ENCODE measurements at regions not wholly inside any gene's neighbourhood (a gene's known extent, or its start where the extent isn't known, plus 50 kb on each side); places are given as distances from the start of the nearest gene placed in this dataset.

DNA sequence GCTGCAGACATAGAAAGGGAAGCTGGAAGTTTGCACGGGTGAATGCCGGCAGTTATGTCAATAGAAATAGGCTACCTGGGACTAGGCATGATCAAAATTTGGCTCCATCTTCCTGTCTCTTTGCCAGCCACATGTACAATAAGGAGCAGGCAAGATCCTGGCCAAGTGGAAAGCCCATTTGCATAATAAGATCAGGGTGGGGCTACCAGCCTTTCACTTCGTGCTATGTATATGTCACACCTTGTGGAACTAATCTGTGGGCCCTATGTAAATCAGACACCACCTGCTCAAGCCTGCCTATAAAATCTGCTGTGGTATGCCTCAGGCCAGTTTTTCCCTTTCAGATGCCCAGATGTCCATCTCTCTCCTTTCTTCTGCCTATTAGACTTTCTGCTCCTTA, 79.3 kb upstream of the DRD2 start:
- DNase-seq (ENCODE audit: low read depth): peak; percentile 19

DNA sequence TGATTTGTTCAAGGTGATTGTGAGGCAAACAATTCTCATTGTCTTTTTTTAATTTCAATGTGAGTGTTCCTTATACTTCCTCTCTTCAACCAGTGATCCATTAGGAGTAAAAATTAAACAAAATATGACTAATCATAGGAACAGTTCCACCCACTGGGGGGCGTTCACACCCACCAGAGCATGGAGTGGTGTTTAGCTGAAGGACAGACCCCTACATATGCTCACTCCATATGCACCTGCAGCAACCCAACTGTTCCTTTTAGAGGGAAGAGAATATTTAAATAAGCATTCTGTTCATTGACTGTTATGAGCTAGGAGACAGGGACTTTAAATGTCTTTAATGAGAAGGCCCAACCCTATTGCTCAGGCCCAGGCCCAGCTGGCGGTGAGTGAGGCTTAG, 78.7 kb upstream of the DRD2 start:
- peak; percentile 18 for DNase-seq (ENCODE audit: low read depth)

DNA sequence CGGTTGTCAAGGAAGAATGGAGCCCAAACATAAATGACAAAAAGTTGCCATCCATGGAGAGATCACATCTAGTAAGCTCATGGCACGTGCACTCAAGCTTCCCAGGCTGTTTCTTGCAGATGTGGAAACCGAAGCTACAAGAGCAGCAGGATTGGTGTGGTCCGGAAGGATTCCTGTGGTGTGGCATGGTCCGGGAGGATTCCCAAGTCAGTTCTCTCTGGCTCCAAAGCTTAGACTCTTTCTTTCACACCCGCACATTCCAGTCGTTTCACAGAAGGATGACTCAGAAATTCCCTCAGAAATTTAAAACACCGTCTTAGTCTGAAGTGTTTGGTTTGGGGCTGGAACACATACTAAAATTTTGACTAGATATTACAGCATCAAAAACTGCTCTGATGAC, 78.0 kb upstream of the DRD2 start:
- DNase-seq (ENCODE audit: low read depth): peak; percentile 94

DNA sequence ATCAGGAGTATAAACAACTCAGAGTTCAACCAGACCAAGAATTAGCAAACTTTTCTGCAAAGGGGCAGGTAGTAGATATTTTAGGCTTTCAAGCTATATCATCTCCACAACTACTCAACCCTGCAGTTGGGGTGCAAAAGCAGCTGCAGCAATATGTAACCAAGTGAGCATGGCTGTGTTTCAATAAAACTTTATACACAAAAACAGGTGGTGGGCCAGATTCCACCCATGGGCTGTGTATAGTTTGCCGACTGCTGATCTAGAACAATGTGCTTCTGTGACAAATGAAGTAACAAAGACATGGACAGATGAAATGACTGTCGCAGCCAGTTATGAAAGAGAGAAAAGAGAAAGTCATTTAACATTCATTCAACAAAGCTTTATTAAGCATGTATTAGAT, 77.1 kb upstream of the DRD2 start:
- DNase-seq (ENCODE audit: low read depth): no peak

DNA sequence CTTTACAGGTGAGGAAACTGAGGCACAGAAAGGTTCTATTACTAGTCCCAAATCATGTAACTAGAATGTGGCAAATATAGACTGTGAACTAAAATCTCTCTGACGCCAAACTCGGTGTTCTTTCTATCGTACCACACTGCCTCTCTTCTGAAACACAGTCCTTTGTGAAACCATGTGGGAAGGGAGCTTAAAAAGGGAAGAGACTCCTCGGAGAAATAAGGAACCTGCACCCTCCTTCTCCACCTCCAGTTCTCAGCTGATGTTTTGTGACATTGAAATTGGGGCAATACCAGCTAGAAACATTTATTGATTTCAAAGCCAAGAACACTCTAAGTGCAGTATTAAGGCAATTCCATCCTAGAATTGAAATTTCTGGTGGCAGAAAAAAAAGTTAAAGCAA, 76.4 kb upstream of the DRD2 start:
- DNase-seq (ENCODE audit: low read depth): no peak

DNA sequence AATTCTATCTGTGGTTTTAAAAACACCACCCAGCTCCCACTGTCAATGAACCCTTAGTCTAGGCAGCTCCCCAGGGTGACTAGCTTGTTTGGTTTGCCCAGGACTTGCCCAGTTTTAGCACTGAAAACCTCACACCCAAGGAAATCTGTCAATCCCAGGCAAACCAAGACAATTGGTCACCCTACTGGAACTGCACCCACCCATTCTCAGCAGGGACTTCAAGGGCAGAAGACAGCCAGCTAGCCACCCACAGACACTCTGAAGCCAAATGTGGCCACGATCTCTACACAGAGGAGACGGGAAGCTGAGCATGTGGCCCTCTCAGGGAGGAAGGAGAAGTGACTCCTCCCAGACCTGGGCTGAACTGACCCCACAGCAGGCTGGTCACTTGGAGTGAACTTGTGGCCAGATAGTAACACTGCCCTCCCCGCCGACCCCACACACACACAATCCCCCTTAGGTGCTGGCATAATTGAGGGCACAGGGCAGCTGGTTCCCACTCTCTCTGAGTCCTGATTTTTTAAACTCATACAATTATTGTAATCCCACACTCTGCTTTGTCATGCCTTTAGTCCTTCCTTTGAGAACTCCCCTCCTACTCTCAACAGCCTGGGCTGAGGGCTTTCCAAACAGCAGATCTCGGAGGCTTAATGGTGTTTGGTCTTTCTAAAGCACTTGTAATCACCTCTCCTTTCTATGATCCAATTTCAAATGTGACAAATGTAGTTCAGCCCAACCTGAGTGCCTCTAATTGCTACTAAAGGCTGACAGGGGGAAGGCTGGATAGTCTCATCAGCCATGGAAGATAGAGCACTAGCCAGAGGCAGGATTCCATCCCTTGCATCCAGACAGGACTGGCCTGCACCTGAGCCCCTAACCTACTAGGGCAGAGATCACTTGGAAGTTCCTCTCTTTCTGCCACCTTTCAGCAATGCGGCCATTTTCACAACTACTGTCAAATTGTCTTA, 74.7 kb upstream of the DRD2 start:
- peak; percentile 11 for DNase-seq (ENCODE audit: low read depth)

DNA sequence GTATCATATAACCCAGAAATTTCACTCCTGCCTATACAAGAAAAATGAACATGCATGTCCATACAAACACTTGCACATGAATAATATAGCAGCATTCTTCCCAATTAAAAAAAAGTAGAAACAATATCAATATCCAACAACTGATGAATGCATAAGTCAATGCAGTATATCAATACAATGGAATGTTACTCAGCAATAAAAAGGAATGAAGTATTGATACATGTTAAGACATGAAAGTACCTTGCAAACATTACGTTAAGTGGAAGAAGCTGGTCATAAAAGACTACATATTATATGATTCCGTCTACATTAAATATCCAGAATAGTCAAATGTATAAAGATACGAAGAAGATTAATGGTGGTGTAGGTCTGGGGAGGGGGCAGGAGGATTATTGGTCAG, 73.9 kb upstream of the DRD2 start:
- no peak for DNase-seq (ENCODE audit: low read depth)

DNA sequence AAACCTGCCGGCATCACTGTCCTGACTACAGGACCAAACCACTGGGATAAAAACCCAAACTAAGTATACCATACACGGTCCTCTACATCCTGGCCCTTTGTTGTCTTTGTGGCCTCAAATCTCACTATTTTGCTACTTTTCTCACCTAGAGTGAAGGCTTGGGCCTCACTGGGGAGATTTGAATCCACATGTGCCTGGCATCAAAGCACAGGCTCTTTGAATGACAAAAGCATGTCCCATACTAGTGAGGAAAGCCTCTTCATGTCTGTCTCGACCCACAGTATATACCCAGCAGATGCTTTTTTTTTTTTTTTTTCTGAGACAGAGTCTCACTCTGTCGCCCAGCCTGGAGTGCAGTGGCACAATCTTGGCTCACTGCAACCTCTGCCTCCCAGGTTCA, 72.5 kb upstream of the DRD2 start:
- no peak for DNase-seq (ENCODE audit: low read depth)

DNA sequence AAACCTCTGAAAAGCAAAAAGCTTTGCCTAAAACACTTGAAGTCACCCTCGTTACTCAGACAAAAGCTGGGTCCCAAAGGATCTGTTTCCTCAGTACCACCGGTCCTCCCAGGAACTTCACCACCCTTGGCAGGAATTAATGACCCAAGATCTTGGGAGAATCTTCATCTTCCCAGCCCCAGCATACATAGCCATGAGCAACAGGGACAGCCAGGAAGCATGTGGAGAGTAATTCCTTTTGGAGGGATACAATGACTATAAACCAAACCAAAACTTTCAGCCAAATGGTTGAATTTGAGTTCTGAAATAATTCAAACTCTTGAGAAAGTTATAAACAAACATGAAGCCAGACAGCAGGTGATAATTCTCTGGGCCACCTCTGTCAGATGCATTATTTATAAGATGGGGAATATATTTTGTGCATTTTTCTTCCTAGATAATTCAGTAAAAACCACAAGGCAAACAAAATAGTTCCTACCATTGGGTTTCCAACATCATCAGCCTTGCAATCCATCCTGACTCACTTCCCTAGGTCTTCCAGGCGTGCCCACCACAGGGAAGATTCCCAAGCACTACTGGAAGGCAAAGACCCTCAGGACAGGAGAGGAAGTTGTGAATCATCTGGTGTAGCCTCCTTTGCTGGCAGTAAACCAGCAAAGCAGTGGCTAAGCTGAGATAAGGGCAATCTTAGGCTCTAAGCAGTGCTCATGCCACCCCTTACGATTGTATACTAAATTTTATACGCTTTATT, 71.7 kb upstream of the DRD2 start:
- peak; percentile 97 for DNase-seq (ENCODE audit: low read depth)

DNA sequence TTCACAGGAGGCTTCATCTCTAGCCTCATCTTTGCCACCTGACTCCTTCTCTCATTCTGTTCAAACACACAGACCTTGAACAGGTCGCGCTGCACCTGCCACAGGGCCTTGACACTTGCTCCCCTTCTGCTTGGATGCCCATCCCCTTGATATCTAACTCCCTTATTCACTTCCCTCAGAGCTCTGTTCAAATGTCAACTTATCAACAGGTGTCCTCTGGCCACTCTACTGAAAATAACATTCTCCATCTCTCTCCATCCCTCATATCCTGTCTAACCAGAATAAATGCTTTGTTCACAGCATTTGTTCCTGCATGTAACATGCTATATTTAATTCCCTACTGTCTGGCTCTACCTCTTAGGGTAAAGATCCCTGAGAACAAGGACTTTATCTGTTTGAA, 67.2 kb upstream of the DRD2 start:
- DNase-seq (ENCODE audit: low read depth): no peak

DNA sequence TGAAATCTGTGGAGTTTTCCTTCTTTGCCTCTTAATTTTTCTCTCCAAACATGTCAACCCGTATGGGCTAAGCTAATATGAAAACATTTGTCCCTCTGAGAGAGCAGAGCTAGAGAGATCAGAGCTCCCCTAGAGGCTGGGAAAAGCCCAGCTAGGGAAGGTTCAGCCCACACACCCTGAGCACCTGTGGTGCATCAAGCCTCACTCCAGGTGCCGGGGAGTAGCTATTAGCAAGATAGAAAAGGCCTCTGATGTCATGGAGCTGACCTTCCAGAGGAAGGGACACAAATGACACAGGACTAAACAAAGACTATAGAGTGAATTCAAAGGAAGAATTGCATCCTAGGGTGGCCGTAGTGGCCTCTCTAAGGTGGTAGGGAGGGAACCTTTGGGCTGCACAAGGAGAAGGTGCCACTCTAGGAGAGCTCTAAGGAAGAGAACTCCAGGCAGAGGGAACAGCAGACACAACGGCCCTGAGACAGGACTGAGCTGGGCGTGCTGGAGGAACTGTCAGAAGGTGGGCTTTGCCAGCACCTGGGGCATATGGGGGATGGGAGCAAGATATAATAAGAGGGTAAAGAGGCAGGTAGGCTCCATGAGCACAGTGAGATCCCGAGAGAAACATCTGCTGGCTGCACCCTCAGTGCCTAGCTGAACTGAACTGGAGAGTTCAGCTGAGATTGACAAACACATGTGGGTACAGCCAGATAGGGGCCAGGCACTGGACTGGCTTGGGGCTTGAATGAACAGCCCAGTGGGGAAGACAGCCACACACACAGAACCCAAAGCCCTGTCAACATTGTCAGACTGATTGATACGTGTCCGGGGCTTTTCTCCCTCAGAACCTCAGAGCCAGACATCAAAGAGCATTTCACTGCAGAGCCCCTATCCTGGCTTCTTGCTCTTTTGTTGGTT, 65.5 kb upstream of the DRD2 start:
- no peak for DNase-seq (ENCODE audit: low read depth)

DNA sequence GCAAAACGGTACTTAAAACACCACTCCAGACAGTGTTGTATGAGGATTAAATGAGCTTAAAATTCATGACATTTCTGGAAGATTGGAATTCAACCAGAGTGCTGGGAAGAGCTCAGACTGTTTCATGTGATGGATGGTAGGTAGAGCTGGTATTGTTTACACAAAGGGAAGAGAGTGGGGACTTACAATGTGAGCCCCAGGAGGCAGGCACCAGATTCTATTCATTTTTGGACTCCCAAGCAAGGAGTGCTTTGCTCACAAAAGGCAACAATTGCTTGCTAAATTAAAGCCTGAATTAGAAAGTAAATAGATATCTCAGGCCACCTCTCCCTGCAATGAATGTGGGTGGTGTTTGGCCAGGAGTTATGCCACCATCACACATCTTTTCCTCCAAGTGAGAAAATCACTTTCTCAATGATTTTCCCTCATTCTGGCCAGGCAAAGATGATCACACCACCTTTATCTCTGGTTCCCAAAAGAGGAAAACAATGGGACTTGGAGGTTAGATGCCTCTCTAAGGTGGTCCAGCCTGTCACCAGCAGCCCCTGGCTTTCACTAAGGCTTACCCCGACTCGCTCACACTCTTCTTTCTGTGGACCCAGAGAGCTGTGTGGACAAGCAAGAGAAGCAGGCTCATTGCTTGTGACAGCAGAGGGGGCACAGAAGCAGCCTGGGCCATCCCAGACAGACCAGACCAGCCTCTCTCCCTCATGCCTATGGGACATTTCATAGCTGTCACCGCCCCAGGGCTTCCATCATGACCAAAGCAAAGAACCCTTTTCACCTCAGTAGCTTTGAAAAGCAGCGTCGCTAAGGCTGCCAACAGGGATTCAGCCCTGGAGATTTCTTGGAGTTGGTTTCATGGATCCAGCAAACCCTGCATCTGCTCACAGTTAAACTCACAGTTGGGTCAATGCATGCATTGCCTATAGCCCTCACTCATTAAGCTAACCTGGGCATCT, 63.5 kb upstream of the DRD2 start:
- DNase-seq (ENCODE audit: low read depth): no peak

DNA sequence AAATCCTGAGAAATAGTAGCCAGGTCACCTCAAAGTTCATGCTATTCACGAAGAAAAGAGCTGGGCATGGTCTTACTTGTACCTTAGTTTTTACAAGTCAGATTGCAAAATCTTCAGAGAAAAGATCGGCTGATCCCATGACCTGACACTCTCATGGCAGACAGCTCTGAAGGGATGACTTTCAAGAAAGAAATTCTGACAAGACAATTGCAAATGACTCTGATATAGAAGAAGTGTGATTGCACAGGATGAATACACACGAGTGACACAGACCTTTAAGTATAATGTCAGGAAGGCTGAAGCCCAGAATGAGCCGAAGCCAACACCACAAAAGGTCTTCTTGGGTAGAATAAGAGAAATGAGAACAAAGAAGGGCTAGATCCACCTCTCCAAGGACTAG, 59.4 kb upstream of the DRD2 start:
- no peak for DNase-seq (ENCODE audit: low read depth)

DNA sequence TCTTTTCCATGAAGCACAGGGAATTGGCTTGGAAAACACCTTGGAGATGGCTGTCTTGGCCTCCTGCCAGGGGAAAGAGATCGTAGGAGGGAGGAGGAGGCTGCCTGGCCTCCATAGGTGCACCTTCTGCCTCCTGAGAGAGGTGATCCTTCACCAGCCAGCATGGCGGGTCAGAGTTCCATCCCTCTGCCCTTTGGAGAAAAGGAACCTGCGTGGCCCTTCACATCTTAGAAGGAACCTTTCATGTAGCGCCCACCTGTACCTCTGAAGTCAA, 58.2 kb upstream of the DRD2 start:
- no peak for DNase-seq (ENCODE audit: low read depth)

DNA sequence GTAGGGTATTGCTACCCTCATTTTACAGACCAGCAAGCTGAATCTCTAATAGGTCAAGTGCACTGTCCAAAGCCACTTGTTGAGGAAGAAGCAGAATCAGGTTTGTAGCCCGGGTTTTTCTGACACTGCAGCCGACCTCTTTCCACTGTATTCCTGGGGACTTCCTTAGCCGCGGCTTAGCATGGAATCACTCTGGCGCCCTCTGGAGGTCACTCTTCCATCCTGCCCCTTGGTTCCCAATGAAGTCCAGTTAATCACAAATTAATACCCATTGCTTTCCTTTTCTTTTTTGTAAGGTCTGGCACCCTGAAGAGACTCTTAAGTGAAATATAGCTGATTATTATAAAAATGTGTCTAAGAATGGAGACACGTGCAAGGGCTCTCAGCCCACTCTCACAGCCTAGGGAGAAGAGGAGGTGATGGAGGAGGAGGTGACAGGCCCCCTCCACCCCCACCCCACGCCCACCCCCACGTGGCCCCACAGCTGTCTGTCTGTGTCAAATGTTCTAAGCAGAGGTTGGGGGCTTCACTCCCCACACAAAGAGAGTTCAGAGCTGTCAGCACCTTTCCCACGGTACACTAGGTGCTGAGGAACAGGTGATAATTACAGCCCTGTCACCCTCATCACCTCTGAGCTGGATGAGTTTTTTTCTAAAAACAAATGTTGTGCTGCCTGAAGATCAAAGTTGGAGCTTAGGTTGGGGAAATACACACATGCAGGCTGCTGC, 57.7 kb upstream of the DRD2 start:
- peak; percentile 72 for DNase-seq (ENCODE audit: low read depth)

DNA sequence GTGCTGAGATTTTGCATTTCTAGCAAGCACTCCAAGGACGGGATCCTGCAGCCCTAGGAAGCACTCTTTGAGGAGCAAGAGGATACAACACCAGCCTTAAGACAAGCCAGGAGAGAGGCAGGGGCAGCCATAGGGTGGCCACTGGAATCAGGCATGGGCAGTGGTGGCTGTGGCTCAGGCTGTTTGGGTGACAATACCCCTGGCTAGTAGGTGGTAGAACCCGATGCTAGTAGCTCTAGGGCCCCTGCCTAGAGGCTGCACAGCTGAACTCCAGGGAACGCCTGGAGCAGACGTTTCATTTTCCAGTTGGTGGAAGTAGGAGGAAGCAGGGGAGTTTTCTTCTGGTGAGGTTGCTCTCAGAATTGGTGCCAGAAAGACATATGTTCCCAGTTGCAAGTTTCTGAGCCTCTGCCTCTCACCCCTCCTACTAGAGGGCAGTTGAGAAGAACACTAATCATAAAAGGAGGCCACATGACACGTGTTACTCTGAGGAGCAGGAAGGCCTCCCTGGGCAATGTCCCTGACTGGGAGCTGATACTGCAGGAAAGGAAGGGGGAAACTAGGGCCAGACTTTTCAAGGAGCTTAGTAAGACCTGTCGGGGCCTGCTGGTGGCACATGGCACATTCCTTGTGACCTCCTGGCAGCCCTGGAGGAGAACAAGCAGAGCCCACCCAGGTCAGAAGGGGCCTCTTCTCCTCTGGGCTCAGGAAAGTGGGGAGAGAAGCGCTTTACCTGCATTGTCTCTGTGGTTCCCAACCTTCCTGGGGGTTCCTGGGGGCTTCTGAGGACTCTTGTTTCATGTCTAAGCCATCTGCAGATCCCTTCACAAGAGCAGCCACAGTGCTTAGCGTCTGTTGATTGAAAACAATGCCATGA, 56.6 kb upstream of the DRD2 start:
- DNase-seq (ENCODE audit: low read depth): no peak

DNA sequence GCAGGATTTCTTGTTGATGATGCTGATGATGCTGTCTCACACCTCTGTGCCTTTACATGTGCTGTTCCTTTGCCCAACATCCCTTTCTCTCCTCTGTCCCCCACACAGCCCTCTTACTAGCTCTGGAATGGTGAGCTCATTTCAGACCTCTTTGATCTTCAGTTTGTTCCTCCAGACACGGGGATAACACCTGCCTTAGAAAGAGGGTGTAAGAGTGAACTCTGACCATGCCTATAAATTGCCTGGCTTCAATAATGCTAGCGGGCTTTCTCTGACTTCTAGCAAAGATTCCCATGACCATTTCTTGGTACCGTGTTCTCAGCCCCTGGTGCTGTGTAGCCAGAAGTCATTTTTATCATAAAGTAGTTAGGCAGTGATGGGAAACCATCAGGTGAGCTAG, 55.9 kb upstream of the DRD2 start:
- no peak for DNase-seq (ENCODE audit: low read depth)

DNA sequence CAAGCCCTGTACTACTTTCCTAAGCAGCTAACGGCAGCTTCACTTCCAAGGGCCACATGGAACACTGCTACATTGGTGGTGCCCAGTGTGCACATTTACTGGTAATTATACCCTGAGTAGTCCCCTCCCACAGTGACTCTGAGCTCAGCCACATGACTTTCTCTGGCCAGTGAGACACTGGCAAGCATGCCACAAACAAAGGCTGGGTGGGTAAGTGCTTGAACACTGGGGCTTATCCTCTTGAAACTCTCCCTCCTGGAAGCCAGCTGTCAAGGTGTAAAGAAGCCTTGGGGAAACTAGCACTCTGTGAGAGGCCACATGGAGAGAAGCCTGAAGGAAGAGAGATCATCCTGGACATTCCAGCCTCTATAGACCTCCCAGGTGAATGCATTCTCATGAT, 54.4 kb upstream of the DRD2 start:
- DNase-seq (ENCODE audit: low read depth): no peak

DNA sequence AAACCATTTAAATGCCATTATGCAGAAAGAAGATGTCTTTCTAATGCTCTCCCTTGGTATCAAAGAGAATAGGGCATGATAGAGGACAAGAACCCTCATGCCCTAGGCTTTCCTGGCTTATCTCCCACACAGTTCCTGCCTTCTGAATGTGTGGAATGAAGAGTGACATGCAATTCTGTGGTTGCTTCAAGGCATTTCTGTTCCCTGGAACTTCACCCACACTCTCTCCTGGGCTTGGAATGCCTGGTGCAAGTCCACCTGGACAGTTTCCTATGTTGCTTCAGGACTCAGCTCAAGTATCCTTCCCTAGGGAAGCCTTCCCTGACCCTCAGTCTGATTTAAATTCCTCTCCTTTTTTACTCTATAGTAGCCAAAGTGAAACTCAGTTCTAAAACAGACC, 53.8 kb upstream of the DRD2 start:
- no peak for DNase-seq (ENCODE audit: low read depth)

DNA sequence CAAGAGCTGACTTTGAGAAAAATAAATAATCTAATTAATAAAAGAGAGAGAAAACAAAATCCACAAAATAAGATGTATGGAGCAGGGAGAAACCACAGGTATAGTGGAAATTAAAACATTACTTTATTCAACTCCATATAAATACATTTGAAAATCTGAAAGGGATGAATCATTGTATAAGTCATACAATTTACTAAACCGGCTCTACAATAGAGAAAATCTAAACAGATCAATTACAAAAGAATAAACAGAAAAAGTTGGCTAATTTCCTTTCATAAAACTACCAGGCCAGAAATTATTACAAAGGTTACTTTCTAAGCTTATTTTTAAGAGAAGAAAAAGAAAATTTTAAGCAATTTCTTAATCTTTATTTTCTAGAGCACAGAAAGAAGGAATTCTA, 51.3 kb upstream of the DRD2 start:
- no peak for DNase-seq (ENCODE audit: low read depth)

Measured in Daoy (cell line).